ENCODE measurements at regions not wholly inside any gene's neighbourhood (a gene's known extent, or its start where the extent isn't known, plus 50 kb on each side); places are given as distances from the start of the nearest gene placed in this dataset.

DNA sequence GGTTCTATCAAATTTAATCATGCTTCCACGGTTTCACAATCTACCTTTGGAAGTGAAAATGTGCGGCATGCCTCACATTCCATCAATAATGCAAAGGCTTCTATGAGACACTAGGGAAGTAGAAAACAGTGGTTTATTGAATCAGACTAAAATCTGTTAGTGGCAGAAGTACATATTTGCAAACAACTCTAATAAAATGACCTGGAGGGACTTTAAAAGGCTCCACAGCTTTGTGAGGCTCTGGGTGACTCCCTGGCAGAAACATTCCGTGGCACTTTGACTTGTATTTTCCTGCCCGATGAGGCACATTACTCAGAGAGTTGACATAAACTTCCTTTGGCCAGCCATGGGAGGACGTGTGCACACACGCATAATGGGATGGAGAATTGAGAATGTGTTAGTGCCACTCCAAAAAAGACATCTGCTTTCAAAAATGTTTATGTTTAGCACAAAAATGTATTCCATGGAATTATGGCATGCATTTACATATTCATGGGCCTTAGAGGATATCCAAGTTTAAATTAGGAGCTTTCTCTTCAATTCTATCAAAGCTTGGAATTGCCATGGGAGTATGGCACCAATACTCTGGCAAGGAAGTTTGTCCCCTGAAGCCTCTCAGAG, 60.0 kb upstream of the SSX2IP start:
- TF ChIP-seq GABPA (IDR thresholded peaks at IDR 0.05; ENCODE audit: low read depth): no peak
- no peak for TF ChIP-seq REST (IDR thresholded peaks at IDR 0.05; ENCODE audit: insufficient replicate concordance, low read depth)
- TF ChIP-seq POLR2AphosphoS5 (IDR thresholded peaks at IDR 0.05; ENCODE audit: low read depth): no peak
- no peak for TF ChIP-seq SPI1 (IDR thresholded peaks at IDR 0.05; ENCODE audit: borderline replicate concordance, low read depth)
- TF ChIP-seq, protein P1, sequence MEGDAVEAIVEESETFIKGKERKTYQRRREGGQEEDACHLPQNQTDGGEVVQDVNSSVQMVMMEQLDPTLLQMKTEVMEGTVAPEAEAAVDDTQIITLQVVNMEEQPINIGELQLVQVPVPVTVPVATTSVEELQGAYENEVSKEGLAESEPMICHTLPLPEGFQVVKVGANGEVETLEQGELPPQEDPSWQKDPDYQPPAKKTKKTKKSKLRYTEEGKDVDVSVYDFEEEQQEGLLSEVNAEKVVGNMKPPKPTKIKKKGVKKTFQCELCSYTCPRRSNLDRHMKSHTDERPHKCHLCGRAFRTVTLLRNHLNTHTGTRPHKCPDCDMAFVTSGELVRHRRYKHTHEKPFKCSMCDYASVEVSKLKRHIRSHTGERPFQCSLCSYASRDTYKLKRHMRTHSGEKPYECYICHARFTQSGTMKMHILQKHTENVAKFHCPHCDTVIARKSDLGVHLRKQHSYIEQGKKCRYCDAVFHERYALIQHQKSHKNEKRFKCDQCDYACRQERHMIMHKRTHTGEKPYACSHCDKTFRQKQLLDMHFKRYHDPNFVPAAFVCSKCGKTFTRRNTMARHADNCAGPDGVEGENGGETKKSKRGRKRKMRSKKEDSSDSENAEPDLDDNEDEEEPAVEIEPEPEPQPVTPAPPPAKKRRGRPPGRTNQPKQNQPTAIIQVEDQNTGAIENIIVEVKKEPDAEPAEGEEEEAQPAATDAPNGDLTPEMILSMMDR (IDR thresholded peaks at IDR 0.05; ENCODE audit: insufficient read depth, low read length): no peak
- DNase-seq (ENCODE audit: low read depth in 1 of 2, low spot score in 1 of 2): no peak
- no peak overlapping the region for H3K27ac ChIP-seq (replicated peaks)
- no peak overlapping the region for H3K4me3 ChIP-seq (replicated peaks; ENCODE audit: insufficient read depth, low read length)
- H3K27me3 ChIP-seq (ENCODE audit: insufficient read depth, poor library complexity, severe bottlenecking): no peaks in the 10 kb centered on the region

DNA sequence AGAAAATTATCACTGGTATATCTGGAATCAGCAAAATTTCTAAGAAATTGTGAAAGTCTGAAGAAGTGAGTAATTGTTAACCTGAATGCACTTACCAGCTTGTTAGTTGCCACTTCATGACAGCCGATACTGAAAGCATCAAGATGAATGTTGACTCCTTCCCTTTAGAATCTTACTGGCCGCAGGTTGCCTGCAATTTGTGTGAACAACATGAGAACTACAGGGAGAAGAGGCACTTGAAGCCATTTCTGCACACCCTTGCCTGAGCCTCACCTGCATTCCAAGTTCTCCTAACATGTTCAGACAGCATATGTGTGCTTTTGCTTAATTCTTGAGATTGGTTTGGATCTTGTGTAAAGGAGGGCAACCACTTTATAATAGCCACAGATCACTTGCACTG, 59.2 kb upstream of the SSX2IP start:
- Histone ChIP-seq H3K27ac (replicated peaks) (no peak overlapping the region), H3K27me3 (ENCODE audit: insufficient read depth, poor library complexity, severe bottlenecking) (no peaks in the 10 kb centered on the region), H3K4me3 (replicated peaks; ENCODE audit: insufficient read depth, low read length) (no peak overlapping the region)
- DNase-seq (ENCODE audit: low read depth in 1 of 2, low spot score in 1 of 2): no peak
- no peak for TF ChIP-seq REST (IDR thresholded peaks at IDR 0.05; ENCODE audit: insufficient replicate concordance, low read depth)
- TF ChIP-seq, protein P1 (IDR thresholded peaks at IDR 0.05; ENCODE audit: insufficient read depth, low read length): no peak
- TF ChIP-seq SPI1 (IDR thresholded peaks at IDR 0.05; ENCODE audit: borderline replicate concordance, low read depth): no peak
- TF ChIP-seq POLR2AphosphoS5 (IDR thresholded peaks at IDR 0.05; ENCODE audit: low read depth): no peak

DNA sequence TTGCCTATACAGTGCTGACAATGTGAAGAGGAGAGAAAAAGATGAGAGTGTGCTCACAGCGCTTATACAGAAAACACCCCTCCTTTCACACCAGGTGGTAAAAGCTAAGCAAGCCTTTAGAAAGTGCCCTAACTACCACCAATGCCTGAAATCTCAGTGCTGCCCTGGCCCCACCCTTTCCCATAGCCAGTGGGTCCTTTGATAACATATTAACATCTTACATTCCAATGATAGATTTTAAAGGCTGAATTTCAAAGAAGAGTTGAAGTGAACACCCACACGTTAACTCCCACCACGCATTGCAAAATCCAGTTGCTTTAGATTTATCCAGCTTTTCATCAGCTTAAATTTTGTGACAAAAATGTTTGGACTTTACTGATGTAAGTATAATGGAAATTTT, 58.1 kb upstream of the SSX2IP start:
- Histone ChIP-seq H3K27ac (replicated peaks) (no peak overlapping the region), H3K27me3 (ENCODE audit: insufficient read depth, poor library complexity, severe bottlenecking) (no peaks in the 10 kb centered on the region), H3K4me3 (replicated peaks; ENCODE audit: insufficient read depth, low read length) (no peak overlapping the region)
- TF ChIP-seq POLR2AphosphoS5 (IDR thresholded peaks at IDR 0.05; ENCODE audit: low read depth): no peak
- TF ChIP-seq, protein P1 (IDR thresholded peaks at IDR 0.05; ENCODE audit: insufficient read depth, low read length): no peak
- DNase-seq (ENCODE audit: low read depth in 1 of 2, low spot score in 1 of 2): no peak

DNA sequence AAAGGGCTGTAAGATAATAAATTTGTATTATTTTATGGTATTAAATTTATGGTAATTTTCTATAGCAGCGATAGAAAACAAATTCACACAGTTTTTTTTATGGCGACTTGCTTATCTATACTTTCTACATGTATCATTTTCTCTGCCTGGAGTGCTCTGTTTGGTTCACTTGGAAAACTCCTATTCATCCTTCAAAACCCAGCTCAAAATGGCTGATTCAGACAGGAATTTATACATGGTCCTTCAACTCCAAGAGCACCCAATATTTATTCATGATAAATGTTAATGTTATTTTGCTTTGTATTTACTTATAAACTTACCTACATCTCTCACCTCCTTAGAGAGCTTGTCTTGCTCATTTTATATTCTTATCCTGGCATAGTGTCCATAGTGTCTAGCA, 55.6 kb upstream of the SSX2IP start:
- H3K27ac ChIP-seq (replicated peaks): no peak overlapping the region
- TF ChIP-seq REST (IDR thresholded peaks at IDR 0.05; ENCODE audit: insufficient replicate concordance, low read depth): no peak
- TF ChIP-seq GABPA (IDR thresholded peaks at IDR 0.05; ENCODE audit: low read depth): no peak
- TF ChIP-seq POLR2AphosphoS5 (IDR thresholded peaks at IDR 0.05; ENCODE audit: low read depth): no peak
- TF ChIP-seq SPI1 (IDR thresholded peaks at IDR 0.05; ENCODE audit: borderline replicate concordance, low read depth): no peak
- TF ChIP-seq, protein P1 (IDR thresholded peaks at IDR 0.05; ENCODE audit: insufficient read depth, low read length): no peak
- no peak overlapping the region for H3K4me3 ChIP-seq (replicated peaks; ENCODE audit: insufficient read depth, low read length)
- no peak for DNase-seq (ENCODE audit: low read depth in 1 of 2, low spot score in 1 of 2)
- H3K27me3 ChIP-seq (ENCODE audit: insufficient read depth, poor library complexity, severe bottlenecking): no peaks in the 10 kb centered on the region

All from HL-60 (cell line).